KMS-11 (cell line): ENCODE measurements at regions not wholly inside any gene's neighbourhood (a gene's known extent, or its start where the extent isn't known, plus 50 kb on each side); places are given as distances from the start of the nearest gene placed in this dataset.
"Not testable (repeated sequence)": the region's sequence is repeated elsewhere in the genome, so short reads cannot be mapped to it uniquely, and the experiment has no call there.

ENCODE experiments used
- H2AFZ ChIP-seq: fragments of 200-600 bp; sonication (generic); 2 replicates; pipeline ENCODE4 v1.6.1; 2016; ENCODE audit warnings: antibody characterized with exemption, mixed run types, low read depth
- H3K27ac ChIP-seq: fragments of 200-600 bp; sonication (generic); 2 replicates; pipeline ENCODE4 v1.6.1; 2016; ENCODE audit warnings: mild to moderate bottlenecking, mixed run types
- H3K27me3 ChIP-seq: fragments of 200-600 bp; sonication (generic); 2 replicates; pipeline ENCODE4 v1.6.1; 2017; ENCODE audit warnings: mild to moderate bottlenecking, low read depth, mixed run types, moderate library complexity; ENCODE audit not compliant: insufficient read depth
- H3K36me3 ChIP-seq: fragments of 200-600 bp; sonication (generic); 2 replicates; pipeline ENCODE4 v1.6.1; 2017; ENCODE audit warnings: mild to moderate bottlenecking, mixed run types; ENCODE audit not compliant: insufficient read depth
- H3K4me1 ChIP-seq: fragments of 200-600 bp; sonication (generic); 2 replicates; pipeline ENCODE4 v1.6.1; 2016; ENCODE audit warnings: mild to moderate bottlenecking, low read depth, mixed run types; ENCODE audit not compliant: poor library complexity, severe bottlenecking
- H3K4me2 ChIP-seq: fragments of 200-600 bp; sonication (generic); 2 replicates; pipeline ENCODE4 v1.7.0; 2016; ENCODE audit warnings: mild to moderate bottlenecking, mixed run types
- H3K4me3 ChIP-seq: fragments of 200-600 bp; sonication (generic); IDR thresholded peaks from 2 replicates; pipeline ENCODE4 v1.6.1; 2017; ENCODE audit warnings: low read depth, low read length, mixed read lengths; ENCODE audit not compliant: insufficient read depth
- H3K79me2 ChIP-seq: fragments of 200-600 bp; sonication (generic); 2 replicates; pipeline ENCODE4 v1.6.1; 2016; ENCODE audit warnings: low read depth, mixed run types; ENCODE audit not compliant: insufficient read depth
- H3K9ac ChIP-seq: fragments of 200-600 bp; sonication (generic); 2 replicates; pipeline ENCODE4 v1.6.1; 2016; ENCODE audit warnings: mild to moderate bottlenecking, mixed run types
- H4K20me1 ChIP-seq: fragments of 200-600 bp; sonication (generic); 2 replicates; pipeline ENCODE4 v1.6.1; 2016; ENCODE audit warnings: mild to moderate bottlenecking, mixed run types; ENCODE audit not compliant: insufficient read depth
- CTCF ChIP-seq: fragments of 200-600 bp; sonication (generic); conservative IDR thresholded peaks from 2 replicates; pipeline ENCODE4 v1.6.1; 2017; ENCODE audit warnings: low read depth, mild to moderate bottlenecking, antibody characterized with exemption, low read length, moderate library complexity, mixed read lengths

- Histone ChIP-seq H4K20me1 (no peaks in the 10 kb centered on the region), H3K27me3 (no peaks in the 10 kb centered on the region), H3K4me2 (no peak overlapping the region), H3K4me1 (no peaks in the 10 kb centered on the region), H3K79me2 (no peaks in the 10 kb centered on the region), H2AFZ (no peak overlapping the region), H3K27ac (no peak overlapping the region), H3K36me3 (no peaks in the 10 kb centered on the region), H3K4me3 (no peak overlapping the region), H3K9ac (no peak overlapping the region)
- TF ChIP-seq CTCF = no peak
Observed at GRCh38 chr13:44833139-44833538, 156.1 kb downstream of the NUFIP1 start.

- H4K20me1 ChIP-seq = no peaks in the 10 kb centered on the region
- H3K79me2 ChIP-seq = no peaks in the 10 kb centered on the region
- H3K4me1 ChIP-seq = no peaks in the 10 kb centered on the region
- H3K27me3 ChIP-seq = no peaks in the 10 kb centered on the region
- no peak overlapping the region for H3K4me2 ChIP-seq
- no peak overlapping the region for H2AFZ ChIP-seq
- H3K27ac ChIP-seq = no peak overlapping the region
- no peaks in the 10 kb centered on the region for H3K36me3 ChIP-seq
- no peak overlapping the region for H3K9ac ChIP-seq
- no peak for TF ChIP-seq CTCF
- no peak overlapping the region for H3K4me3 ChIP-seq
Observed at GRCh38 chr13:44826591-44827350, 162.5 kb downstream of the NUFIP1 start.

- no peak overlapping the region for H3K4me2 ChIP-seq
- no peak overlapping the region for H3K9ac ChIP-seq
- H3K27me3 ChIP-seq = no peaks in the 10 kb centered on the region
- H3K79me2 ChIP-seq = no peaks in the 10 kb centered on the region
- no peak overlapping the region for H3K4me3 ChIP-seq
- H4K20me1 ChIP-seq = no peaks in the 10 kb centered on the region
- no peaks in the 10 kb centered on the region for H3K36me3 ChIP-seq
- H3K27ac ChIP-seq = no peak overlapping the region
- no peaks in the 10 kb centered on the region for H3K4me1 ChIP-seq
- no peak for TF ChIP-seq CTCF
- no peak overlapping the region for H2AFZ ChIP-seq
Observed at GRCh38 chr13:44825953-44826352, 163.3 kb downstream of the NUFIP1 start.

GRCh38 chr13:44823555-44823954 lies 165.7 kb downstream of the NUFIP1 start:
- not testable (repeated sequence) for H2AFZ ChIP-seq, H3K9ac ChIP-seq, H3K79me2 ChIP-seq, H3K4me3 ChIP-seq, H3K27me3 ChIP-seq, H3K4me1 ChIP-seq, H3K27ac ChIP-seq, H3K36me3 ChIP-seq, H3K4me2 ChIP-seq, H4K20me1 ChIP-seq

GRCh38 chr13:44822291-44822690 lies 167.0 kb downstream of the NUFIP1 start:
- no peak overlapping the region for H2AFZ ChIP-seq
- no peaks in the 10 kb centered on the region for H4K20me1 ChIP-seq
- H3K9ac ChIP-seq = no peak overlapping the region
- H3K4me1 ChIP-seq = no peaks in the 10 kb centered on the region
- no peaks in the 10 kb centered on the region for H3K36me3 ChIP-seq
- no peaks in the 10 kb centered on the region for H3K27me3 ChIP-seq
- no peak overlapping the region for H3K4me2 ChIP-seq
- H3K27ac ChIP-seq = no peak overlapping the region
- no peak for TF ChIP-seq CTCF
- H3K79me2 ChIP-seq = no peaks in the 10 kb centered on the region
- no peak overlapping the region for H3K4me3 ChIP-seq
